ENCODE measurements at regions not wholly inside any gene's neighbourhood (a gene's known extent, or its start where the extent isn't known, plus 50 kb on each side); places are given as distances from the start of the nearest gene placed in this dataset.

- no peak for DNase-seq (ENCODE audit: low read depth)
Measured at GRCh38 chr7:27299861-27300260, 57.3 kb downstream of the EVX1 start.

GRCh38 chr7:27300421-27300820, 57.8 kb downstream of the EVX1 start:
- DNase-seq (ENCODE audit: low read depth) = no peak

DNA sequence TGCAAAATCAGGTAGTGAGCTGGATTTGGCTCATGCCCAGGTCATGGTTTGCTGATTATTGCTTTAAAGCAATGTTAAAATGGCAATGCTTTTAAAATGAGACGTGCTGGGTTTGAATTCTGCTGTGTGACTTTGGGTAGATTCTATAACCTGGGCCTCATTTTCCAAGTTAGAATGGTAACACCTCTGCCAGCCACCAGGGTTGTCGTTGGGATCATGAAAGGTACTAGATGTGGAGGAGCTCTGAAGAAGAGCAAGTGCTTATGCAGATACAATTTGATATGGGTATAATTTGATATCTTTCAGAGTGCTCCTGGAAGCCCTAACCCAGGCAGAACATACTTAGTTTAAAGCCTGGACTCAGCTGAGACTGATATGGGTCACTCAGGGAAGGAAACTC, 60.0 kb downstream of the EVX1 start:
- no peak for DNase-seq (ENCODE audit: low read depth)

- no peak for DNase-seq (ENCODE audit: low read depth)
Measured at GRCh38 chr7:27303026-27303425, 60.4 kb downstream of the EVX1 start.

- DNase-seq (ENCODE audit: low read depth) = no peak
Measured at GRCh38 chr7:27305854-27306253, 63.3 kb downstream of the EVX1 start.

GRCh38 chr7:27312820-27313219, 70.2 kb downstream of the EVX1 start:
- no peak for DNase-seq (ENCODE audit: low read depth)

DNA sequence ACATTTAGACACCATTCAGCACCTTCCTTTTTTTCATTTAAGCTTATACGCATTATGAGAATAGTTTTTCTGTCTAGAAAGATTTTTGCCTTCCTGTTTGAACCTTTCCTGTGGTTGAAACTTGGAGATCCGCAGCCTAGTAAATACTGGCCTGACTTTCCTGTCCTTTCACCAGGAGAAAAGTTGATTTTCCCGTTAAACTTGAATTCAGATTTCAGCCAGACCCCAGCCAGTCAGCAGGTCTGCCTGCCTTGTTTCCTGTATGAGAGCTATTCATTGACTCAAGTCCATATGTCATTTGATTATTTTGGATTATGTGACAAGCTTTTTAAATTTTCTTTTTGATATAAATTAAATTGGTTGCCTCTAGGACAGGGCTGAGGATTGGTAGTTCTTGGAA, 71.5 kb downstream of the EVX1 start:
- DNase-seq (ENCODE audit: low read depth) = no peak

GRCh38 chr7:27315066-27315465, 72.5 kb downstream of the EVX1 start:
- DNase-seq (ENCODE audit: low read depth) = no peak

- no peak for DNase-seq (ENCODE audit: low read depth)
Measured at GRCh38 chr7:27316311-27316710, 73.7 kb downstream of the EVX1 start.

DNA sequence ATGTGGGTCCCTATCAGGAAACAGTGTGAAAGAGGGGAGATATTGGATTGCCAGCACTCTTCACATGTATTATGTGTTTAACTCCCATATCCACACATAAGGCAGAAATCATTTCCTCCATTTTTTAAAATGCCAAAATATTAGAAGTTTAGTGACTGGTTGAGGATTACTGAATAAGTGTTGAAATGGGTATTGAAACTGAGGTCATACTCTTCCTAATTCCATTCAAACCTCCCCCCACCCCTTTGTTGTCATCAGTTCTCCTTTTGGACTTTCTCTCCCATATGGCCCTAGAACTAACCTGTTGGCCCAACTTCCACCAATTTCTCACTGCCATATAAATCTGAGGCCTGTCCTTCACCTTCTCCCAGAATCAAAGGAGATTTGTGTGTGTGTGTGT, 81.6 kb downstream of the EVX1 start:
- DNase-seq (ENCODE audit: low read depth) = no peak

DNA sequence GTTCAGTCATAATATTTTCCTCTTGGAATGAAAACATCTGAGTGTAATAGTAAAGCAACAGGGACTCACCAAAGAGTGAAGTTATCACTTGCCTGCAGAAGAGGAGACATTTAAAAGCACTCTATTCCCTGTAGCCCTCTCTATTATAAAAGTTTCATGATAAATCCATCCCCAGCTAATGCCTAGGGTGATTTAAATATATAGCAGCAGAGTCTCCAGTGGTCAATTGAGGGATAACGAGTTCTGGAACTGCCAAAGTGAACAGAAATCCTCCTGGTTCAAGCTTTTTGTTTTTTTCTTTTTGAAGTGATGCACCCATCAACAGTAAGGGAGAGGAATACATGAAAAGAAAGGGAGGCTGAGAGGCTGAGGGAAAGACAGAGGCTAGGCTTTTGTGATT, 87.3 kb downstream of the EVX1 start:
- DNase-seq (ENCODE audit: low read depth) = no peak

DNA sequence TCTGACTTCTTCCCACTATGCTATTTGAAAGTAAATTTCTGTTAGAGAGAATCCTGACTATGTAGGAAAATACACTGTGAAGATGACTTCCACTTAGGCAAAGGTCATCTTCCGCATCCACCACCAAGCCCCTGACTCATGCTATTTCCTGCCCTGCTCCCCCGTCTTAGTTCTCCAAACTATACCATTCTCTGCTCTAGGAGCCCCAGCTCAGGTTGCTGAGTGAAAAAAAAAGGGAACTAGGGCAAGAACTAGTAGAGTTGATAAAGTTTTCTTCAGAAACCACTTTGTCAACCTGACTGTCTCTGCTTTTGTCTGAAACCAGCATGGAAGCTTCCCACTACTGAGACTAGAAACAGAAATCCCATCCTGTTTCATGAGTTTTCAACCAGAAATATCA, 96.9 kb downstream of the EVX1 start:
- no peak for DNase-seq (ENCODE audit: low read depth)

DNA sequence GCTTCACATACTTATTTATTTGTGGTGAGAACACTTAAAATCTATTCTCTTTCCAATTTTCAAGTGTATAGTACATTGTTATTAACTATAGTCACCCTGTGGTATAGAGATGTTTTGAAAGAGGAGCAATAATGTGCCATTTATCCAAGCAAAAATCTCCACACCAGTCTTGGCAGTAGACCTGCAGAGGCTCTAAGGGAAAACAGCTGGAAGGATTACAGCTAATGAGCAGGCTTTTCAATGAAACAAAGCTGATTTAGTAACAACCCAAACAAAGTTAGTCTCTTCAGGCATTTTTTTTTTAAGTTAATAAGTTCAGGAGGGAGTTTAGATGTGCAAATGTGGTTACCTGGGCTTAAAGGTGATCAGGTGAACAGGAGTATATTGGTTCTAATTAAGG, 101.9 kb downstream of the EVX1 start:
- no peak for DNase-seq (ENCODE audit: low read depth)

DNA sequence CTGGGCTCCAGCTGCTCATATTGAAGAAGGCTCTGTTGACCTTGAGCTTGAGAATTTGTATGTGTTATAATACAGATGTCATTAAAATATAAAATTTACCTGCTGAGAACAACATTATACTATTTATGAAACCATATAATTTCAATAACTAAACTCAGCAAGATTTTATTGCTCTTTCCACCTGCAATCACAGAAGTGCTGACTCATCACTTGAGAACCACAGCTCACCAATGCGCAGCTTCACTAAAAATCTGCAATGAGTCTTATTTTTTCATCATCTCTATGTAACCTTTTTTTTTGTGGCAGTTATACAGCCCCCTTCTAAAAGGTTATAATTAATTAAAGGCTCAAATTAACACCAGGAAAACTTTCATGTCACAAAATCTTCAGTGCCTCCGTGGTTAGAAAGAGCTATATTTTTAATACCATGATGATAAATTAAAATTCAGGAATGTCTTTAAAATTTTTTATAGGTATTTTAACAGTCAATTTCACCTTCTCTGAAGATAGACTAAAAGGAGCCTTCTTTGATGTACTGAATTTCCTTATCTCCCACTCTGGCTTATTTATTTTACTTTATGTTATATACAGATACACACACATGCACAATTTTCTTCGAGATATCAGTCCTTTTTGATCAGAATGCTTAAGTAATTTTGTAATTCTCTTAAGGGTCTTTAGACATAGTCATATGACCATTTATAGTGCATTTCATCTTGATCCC, 102.7 kb downstream of the EVX1 start:
- DNase-seq (ENCODE audit: low read depth) = no peak

DNA sequence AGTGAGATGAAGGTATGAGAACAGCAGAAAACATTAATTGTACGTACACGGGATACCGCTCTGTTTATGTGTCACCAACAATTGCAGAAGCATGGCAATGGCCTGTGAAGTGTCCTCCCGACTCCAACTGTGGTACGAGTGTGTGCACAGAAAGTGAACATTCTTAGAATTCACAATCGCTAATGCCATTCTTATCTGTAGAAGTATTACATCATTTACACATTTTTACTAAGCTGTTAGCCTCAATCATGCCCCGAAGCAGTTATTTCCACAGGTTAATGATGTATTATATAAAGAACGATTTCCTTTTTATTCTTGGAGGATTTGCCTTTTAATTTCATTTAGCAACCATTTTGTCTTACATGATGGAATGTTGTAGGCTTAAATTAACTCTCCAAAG, 103.4 kb downstream of the EVX1 start:
- DNase-seq (ENCODE audit: low read depth) = no peak

DNA sequence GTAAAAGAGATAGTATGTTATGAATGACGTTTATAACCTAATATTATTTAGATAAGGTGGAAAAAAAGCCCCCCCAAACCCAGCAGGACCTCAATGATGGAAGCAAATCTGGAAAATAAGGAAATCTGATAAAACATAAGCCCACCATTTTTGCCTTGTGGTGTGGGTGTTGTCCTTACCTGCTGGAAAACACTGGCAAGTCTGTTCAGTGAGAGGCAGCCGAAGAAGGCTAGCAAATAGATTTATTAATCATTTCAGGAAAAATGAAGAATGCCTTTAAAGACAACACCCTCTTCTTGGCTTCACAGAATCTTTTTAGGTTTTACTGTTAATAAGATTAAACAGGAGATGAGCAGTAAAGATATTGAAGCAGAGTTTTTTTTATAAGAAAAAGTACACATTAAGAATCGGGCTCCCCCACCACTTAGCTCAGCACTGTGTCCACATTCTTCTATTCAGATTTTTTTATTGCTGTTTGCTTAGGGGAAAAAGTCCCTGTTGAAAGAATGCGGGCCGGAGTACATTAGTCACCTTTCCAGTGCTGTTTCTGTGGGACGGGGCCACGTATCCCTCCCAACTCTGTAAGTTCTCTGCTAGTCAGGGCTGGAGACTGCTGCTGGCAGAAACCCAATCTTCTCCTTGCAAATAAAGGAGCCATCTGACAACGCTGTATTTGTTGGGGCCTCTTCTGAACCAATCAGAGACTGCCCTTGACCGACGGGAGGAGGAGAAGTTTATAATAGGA, 104.1 kb downstream of the EVX1 start:
- no peak for DNase-seq (ENCODE audit: low read depth)

DNA sequence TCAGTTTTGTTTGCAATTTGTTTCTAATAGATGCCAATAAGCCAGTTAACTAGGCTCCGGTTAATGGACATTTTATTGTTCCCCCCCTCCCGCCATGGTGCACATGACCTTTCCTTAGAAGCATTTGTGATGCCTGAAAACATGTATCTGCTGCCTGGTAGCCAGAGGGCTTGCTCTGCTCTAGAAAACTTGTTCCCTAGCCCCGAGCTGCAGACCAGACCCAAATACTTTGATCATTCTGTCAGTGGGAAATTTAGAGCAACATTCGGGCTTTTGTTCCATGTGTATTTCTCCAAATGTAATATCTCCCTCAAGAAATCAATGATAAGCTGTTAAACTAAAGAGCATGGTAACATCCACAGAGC, 104.7 kb downstream of the EVX1 start:
- no peak for DNase-seq (ENCODE audit: low read depth)

DNA sequence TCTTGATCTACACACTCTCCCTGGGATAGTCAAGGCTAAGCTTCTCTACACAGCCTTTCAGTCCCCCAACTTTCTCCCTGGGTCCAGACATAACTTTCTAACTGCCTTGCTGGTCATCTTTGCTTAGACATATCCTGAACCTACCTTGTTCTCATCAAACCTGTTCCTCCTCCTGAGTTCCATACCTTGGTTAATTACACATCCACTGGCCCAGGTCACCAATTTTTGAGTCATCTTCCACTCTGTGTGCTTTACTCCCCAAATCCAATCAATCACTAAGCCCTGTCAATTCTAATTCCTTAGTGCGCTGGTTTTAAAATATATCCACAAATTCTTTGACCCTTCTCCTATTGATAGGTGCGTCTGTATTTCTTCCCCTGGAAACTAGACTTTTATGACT, 107.0 kb downstream of the EVX1 start:
- no peak for DNase-seq (ENCODE audit: low read depth)

GRCh38 chr7:27351137-27351536, 108.5 kb downstream of the EVX1 start:
- no peak for DNase-seq (ENCODE audit: low read depth)

DNA sequence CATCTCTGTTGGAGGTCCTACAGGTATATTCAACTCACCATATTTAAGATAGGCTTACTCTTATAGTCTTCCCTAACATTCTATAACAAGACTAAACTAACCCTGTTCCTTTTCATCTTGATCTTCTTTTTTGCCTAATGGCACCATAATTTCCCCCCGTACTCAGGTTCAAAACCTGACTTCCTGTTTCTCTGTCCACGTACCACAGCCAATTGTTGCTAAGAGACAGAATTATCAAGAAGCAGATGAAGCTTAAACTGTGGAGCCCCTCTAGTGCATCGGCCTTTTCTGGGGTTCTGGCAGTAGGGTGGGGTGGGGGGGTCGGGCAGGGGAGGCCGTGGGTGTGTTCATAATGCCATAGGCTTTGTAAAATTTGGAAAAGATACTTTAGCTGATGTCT, 109.2 kb downstream of the EVX1 start:
- no peak for DNase-seq (ENCODE audit: low read depth)

DNA sequence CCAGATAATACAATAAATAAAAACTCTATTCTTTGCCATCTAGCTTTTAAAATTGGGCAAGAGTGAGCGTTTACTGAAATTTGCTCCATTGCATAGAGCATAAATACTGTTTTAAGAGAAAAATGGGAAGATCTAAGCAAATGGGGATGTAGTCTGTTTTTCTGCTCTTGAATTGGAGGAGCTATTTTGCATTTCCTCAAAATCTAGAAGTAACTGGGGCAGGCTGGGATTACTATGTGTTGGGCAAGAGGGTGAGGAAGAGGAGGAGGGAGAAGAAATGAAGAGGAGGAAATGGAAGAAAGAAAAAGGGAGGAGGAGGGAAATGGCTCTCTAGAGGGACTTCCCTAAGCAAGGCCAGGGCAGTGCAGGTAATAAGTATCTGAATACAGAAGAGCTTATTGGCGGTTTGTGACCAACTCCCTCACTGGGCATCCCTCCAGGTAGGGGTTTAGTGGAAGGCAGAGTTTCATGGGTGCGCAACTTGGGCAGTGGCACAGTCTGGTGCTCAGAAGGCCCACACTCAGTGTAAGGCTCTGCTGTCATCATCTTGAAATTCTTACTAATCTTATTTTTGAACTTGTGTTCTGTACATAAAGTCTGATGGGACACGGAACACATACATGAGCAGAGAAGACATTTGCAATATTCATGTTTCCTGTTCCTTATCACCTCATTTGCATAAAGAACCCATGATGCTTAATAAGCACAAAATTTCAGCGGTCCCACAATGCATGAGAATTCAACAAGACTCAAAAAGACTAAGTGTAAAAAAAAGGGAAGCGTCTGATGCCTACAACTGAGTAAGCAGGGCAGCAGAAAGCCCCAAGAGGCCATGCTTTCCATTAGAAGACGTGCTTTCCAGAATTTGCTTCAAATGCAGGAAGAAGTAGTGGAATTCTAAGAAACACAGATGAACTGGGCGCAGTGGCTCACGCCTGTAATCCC, 116.9 kb downstream of the EVX1 start:
- no peak for DNase-seq (ENCODE audit: low read depth)

GRCh38 chr7:27361522-27361921, 118.9 kb downstream of the EVX1 start:
- DNase-seq (ENCODE audit: low read depth) = no peak

GRCh38 chr7:27362026-27362425, 119.4 kb downstream of the EVX1 start:
- DNase-seq (ENCODE audit: low read depth) = no peak

All from forelimb muscle (tissue), 1 donor.